Tibial nerve (tissue), 4 donors: ENCODE measurements at regions not wholly inside any gene's neighbourhood (a gene's known extent, or its start where the extent isn't known, plus 50 kb on each side); places are given as distances from the start of the nearest gene placed in this dataset.

Experiments used
- DNase-seq, 2 donors: peaks; one replicate each; pipeline ENCODE4 v3.0.0-alpha.2; 2019; ENCODE audit warnings: low spot score in 2 of 2
- H3K27ac ChIP-seq, 4 donors: fragments of 200-600 bp; sonication (generic) in 3 of 4; one replicate each; pipeline ENCODE4 v1.5.1; 2017 to 2019; ENCODE audit warnings: mild to moderate bottlenecking in 1 of 4
- H3K27me3 ChIP-seq, 2 donors: fragments of 200-600 bp; sonication (generic) in 1 of 2; one replicate each; pipeline versions ENCODE4 v1.5.1 to v1.6.0; 2017 to 2019
- H3K36me3 ChIP-seq, 3 donors: fragments of 200-600 bp; sonication (generic); one replicate each; pipeline ENCODE4 v1.5.1; 2018 to 2019
- H3K4me1 ChIP-seq, 4 donors: fragments of 200-600 bp; sonication (generic) in 3 of 4; one replicate each; pipeline ENCODE4 v1.5.1; 2017 to 2019
- H3K4me3 ChIP-seq, 4 donors: fragments of 200-600 bp; sonication (generic) in 3 of 4; one replicate each; pipeline ENCODE4 v1.5.1; 2017 to 2019; ENCODE audit warnings: mild to moderate bottlenecking in 1 of 4, moderate library complexity in 1 of 4
- H3K9me3 ChIP-seq, 4 donors: fragments of 200-600 bp; sonication (generic) in 3 of 4; one replicate each; pipeline ENCODE4 v1.5.1; 2017 to 2019
- EP300 ChIP-seq, 2 donors: sonication (generic); formaldehyde crosslinking; IDR thresholded peaks; one replicate each; pipeline ENCODE4 v1.6.1; 2017; ENCODE audit warnings: antibody characterized with exemption in 2 of 2, mild to moderate bottlenecking in 1 of 2
- POLR2A ChIP-seq, 2 donors: fragments of 450-650 bp; IDR thresholded peaks; one replicate each; pipeline ENCODE4 v1.6.1; 2017; ENCODE audit warnings: antibody characterized with exemption in 2 of 2, mild to moderate bottlenecking in 2 of 2, moderate library complexity in 2 of 2
- WGBS, 2 donors: methylation state at CpG; one replicate each; pipeline ENCODE4 v1.1.5; 2018; 5-methylcytosine and 5-hydroxymethylcytosine counted together
- TF ChIP-seq, protein P1 (sequence below), 5 experiments: fragments of 200-600 bp in 3 of 5; fragments of 450-650 bp in 2 of 5; sonication (generic) in 3 of 5; IDR thresholded peaks; one replicate each; pipeline ENCODE4 v1.5.1; 2016 to 2019; ENCODE audit warnings: antibody characterized with exemption in 5 of 5, mild to moderate bottlenecking in 3 of 5, moderate library complexity in 2 of 5

DNA sequence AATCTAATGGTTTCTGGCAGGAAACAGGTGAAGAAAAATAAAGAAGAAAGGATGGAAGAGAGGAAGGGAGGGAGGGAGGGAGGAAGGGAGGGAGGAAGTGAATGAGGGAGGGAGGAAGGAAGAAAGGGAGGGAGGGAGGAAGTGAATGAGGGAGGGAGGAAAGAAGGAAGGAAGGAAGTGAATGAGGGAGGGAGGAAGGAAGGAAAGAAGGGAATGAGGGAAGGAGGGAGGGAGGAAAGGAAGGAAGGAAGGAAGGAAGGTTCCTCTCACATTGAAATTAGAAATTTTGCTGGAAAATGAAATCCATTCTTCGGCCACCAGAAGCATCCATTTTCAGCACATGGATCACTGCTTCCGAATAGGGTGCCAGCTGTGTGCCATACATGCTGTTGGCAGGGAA lies 62.2 kb upstream of the PELI2 start:
- H3K27me3 ChIP-seq: no peaks in the 10 kb centered on the region
- H3K36me3 ChIP-seq: no peaks in the 10 kb centered on the region
- TF ChIP-seq POLR2A (IDR thresholded peaks at IDR 0.05) (no peak), EP300 (IDR thresholded peaks at IDR 0.05) (no peak)
- TF ChIP-seq, protein P1, sequence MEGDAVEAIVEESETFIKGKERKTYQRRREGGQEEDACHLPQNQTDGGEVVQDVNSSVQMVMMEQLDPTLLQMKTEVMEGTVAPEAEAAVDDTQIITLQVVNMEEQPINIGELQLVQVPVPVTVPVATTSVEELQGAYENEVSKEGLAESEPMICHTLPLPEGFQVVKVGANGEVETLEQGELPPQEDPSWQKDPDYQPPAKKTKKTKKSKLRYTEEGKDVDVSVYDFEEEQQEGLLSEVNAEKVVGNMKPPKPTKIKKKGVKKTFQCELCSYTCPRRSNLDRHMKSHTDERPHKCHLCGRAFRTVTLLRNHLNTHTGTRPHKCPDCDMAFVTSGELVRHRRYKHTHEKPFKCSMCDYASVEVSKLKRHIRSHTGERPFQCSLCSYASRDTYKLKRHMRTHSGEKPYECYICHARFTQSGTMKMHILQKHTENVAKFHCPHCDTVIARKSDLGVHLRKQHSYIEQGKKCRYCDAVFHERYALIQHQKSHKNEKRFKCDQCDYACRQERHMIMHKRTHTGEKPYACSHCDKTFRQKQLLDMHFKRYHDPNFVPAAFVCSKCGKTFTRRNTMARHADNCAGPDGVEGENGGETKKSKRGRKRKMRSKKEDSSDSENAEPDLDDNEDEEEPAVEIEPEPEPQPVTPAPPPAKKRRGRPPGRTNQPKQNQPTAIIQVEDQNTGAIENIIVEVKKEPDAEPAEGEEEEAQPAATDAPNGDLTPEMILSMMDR (IDR thresholded peaks at IDR 0.05): no peak
- 58 to 68% methylated on average over 2 of the region's 2 CpGs for WGBS, 2 donors
- peaks cover 0 to 16% (median 0%) of the 10 kb centered on the region in 4 donors for H3K4me1 ChIP-seq
- H3K27ac ChIP-seq: peak overlapping the region in 2 of 4 donors; percentile 83
- no peak for DNase-seq
- H3K4me3 ChIP-seq: no peak overlapping the region
- no peaks in the 10 kb centered on the region for H3K9me3 ChIP-seq

DNA sequence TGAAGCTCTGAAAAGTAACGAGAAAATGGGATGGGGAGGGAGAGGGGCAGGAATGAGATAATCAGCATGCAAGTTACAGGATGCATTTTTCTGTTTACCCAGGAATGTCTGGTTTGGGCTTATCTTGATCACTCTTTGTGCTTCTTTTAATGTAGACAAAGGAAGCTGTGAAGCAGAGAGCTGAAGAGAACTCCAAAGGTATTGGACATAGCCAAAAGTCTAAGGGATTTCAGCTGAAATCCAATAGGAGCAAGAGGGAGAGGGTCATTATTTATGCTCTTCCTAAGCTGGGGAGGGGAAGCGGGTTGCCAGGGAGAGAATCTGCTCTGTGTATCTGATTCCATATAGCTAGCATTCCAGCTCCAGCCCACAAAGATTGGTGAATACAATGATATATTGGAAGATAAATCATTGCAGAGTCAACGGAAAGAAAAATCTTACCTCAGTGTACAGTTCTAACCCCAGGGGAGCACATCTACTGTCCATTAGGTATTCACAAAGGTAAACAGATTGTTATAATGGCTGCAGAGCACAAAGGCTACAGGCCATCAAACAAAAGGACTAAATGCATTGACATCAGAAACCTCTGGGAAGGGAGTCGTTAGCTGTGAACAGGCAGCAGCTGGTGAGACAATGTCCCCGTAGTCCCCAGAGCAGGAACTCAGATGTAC lies 61.0 kb upstream of the PELI2 start:
- Histone ChIP-seq H3K9me3 (no peaks in the 10 kb centered on the region), H3K36me3 (no peaks in the 10 kb centered on the region), H3K4me1 (peaks cover 0 to 16% (median 0%) of the 10 kb centered on the region in 4 donors), H3K27ac (no peak overlapping the region), H3K27me3 (no peaks in the 10 kb centered on the region), H3K4me3 (no peak overlapping the region)
- TF ChIP-seq, protein P1 (IDR thresholded peaks at IDR 0.05): no peak
- no peak for TF ChIP-seq POLR2A (IDR thresholded peaks at IDR 0.05)
- no peak for TF ChIP-seq EP300 (IDR thresholded peaks at IDR 0.05)
- no peak for DNase-seq
- WGBS, 2 donors: 72 to 76% methylated on average over 5 of the region's 5 CpGs

DNA sequence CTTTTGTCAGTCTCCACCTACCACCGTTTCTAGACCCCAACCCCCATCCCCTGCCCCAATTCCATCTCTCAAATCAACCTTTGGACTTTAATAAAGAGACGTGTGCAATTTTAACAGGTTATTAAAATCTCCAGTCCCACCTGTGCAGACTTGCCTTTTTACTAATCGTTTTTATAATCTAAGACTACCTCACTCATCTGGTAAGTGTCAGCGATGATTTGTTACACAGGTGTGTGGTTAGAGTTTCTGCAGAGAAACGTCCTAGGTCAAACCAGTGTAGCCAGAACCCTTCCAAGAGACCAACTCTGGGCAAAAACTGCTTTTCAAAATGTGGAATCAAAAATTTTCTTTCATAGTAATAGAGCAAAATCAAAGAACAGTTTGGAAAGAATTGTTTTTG lies 60.4 kb upstream of the PELI2 start:
- 73 to 79% methylated on average over 5 of the region's 5 CpGs for WGBS, 2 donors
- H3K4me1 ChIP-seq: peaks cover 0 to 16% (median 0%) of the 10 kb centered on the region in 4 donors
- TF ChIP-seq POLR2A (IDR thresholded peaks at IDR 0.05): no peak
- TF ChIP-seq, protein P1 (IDR thresholded peaks at IDR 0.05): no peak
- TF ChIP-seq EP300 (IDR thresholded peaks at IDR 0.05): no peak

DNA sequence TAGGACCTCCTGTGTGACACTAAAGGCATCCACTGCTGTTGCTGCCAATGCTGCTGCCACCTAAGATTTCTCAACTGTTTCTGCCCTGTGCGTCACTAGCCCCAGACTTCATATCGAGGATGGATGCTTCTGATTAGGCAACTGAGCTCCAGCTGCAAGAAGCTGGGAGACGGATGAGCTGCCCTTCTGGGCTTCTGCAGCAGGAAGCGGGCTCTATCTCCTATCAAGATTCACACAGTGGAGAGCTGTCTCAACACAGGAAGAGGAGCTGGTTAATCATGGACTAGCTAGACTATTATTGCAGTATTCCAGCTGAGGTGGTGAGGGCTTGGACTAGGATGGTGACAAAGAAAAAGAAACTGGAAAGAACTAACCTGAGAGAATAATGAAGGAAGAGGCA lies 59.2 kb upstream of the PELI2 start:
- 76 to 84% methylated on average over 4 of the region's 4 CpGs for WGBS, 2 donors
- Histone ChIP-seq H3K4me3 (no peak overlapping the region), H3K36me3 (no peaks in the 10 kb centered on the region), H3K9me3 (no peaks in the 10 kb centered on the region), H3K4me1 (peaks cover 0 to 15% (median 0%) of the 10 kb centered on the region in 4 donors), H3K27me3 (no peaks in the 10 kb centered on the region), H3K27ac (no peak overlapping the region)
- DNase-seq: no peak
- no peak for TF ChIP-seq POLR2A (IDR thresholded peaks at IDR 0.05)
- TF ChIP-seq, protein P1 (IDR thresholded peaks at IDR 0.05): no peak
- TF ChIP-seq EP300 (IDR thresholded peaks at IDR 0.05): no peak

More for the DNA sequence above, 60.4 kb upstream of the PELI2 start:
- DNase-seq: no peak
- Histone ChIP-seq H3K36me3 (no peaks in the 10 kb centered on the region), H3K4me3 (no peak overlapping the region), H3K27me3 (no peaks in the 10 kb centered on the region), H3K27ac (no peak overlapping the region), H3K9me3 (no peaks in the 10 kb centered on the region)

DNA sequence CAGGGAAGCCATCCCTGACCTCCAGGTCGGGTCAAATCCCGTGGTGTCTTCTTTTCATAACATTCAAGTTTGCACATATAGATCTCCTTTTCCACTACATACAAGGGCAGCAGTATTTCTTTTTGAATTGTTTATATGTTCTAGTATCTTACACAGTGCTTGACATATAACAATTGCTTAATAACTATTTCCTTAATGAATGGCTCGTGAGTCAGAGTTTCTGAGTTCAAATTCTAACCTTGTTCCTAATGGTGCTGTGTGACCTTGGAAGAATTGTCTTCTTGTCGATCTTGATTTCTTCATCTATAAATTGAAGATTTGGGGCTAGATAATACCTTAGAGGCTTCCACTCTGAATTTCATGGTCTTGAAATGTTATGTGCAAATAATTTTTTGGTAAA lies 57.2 kb upstream of the PELI2 start:
- Histone ChIP-seq H3K9me3 (no peaks in the 10 kb centered on the region), H3K27me3 (no peaks in the 10 kb centered on the region), H3K27ac (no peak overlapping the region), H3K36me3 (no peaks in the 10 kb centered on the region), H3K4me3 (no peak overlapping the region), H3K4me1 (peaks cover 0 to 11% (median 0%) of the 10 kb centered on the region in 4 donors)
- no peak for DNase-seq
- TF ChIP-seq, protein P1 (IDR thresholded peaks at IDR 0.05): no peak
- TF ChIP-seq POLR2A (IDR thresholded peaks at IDR 0.05) (no peak), EP300 (IDR thresholded peaks at IDR 0.05) (no peak)
- WGBS, 2 donors: 56 to 67% methylated on average over 4 of the region's 4 CpGs
